ENCODE measurements at regions not wholly inside any gene's neighbourhood (a gene's known extent, or its start where the extent isn't known, plus 50 kb on each side); places are given as distances from the start of the nearest gene placed in this dataset.

DNA sequence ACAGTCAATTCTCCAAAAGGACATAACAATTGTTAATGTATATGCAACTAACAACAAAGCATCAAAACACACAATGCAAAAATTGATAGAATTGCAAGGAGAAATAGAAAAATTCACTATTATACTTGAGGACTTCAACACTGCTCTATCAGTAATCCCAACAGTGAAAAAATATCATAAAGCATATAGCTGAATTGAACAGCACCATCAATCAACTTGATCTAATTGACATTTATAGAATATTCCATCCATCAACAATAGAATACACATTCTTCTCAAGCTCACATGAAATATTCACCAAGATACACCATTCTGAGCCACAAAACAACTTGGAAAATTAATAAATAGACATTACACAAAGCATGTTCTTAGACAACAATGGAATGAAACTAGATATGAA lies 60.1 kb upstream of the ASXL3 start:
- no peak for DNase-seq

DNA sequence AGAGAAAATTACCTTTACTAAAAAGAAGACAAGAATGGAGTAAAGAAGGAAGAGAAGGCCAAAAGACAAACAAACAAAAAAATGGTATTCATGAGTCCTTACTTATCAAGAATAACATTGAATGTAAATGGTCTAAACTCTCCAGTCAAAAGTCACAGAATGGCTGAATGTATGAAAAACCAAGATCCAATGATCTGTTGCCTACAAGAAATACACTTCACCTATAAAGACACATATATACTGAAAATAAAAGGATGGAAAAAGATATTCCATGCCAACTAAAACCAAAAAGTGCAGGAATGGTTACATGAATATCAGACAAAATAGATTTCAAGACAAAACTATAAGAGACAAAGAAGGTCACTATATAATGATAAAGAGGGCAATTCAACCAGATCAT lies 65.0 kb upstream of the ASXL3 start:
- no peak for DNase-seq

GRCh38 chr18:33507019-33507418 lies 66.5 kb upstream of the CCDC178 start:
- no peak for DNase-seq

GRCh38 chr18:33505798-33506197 lies 65.3 kb upstream of the CCDC178 start:
- no peak for DNase-seq

GRCh38 chr18:33505297-33505696 lies 64.8 kb upstream of the CCDC178 start:
- DNase-seq = no peak

- peak; percentile 11 for DNase-seq
Observed at GRCh38 chr18:33495278-33495677, 54.8 kb upstream of the CCDC178 start.

Data from NCI-H1436 treated with DMSO at 0.1 percent for 48 hours (cell line).